HG03378 (cell line): ENCODE measurements at regions not wholly inside any gene's neighbourhood (a gene's known extent, or its start where the extent isn't known, plus 50 kb on each side); places are given as distances from the start of the nearest gene placed in this dataset.

Experiments
- ATAC-seq: cut with Tn5 transposase; IDR thresholded peaks from one replicate; pipeline ENCODE4 v1.9.1; 2021; ENCODE audit warnings: mild to moderate bottlenecking, moderate library complexity; ENCODE audit not compliant: unreplicated experiment

DNA sequence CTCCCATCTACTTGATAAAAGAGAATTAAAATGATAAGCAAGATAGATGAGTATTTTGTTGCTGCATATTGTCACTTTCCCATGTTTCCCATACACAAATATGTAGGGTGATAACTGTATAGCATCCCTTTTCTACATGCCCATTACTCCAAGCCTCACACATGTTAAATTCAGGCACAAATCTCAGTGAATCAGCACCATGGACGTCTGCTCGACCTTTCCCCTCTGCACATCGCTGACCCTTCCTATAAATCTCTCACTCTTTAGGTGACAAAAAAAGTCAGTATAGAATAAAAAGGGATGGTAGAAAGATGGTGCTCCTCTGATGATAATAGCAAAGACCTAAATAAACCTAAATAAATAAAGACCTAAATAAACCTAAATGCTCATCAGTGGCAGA is 1097.7 kb upstream of the C9orf72 start:
- ATAC-seq, result no peak

- no peak for ATAC-seq
Observed at GRCh38 chr9:28678097-28678496, 1104.8 kb upstream of the C9orf72 start.

GRCh38 chr9:28688172-28688571 is 1114.9 kb upstream of the C9orf72 start:
- ATAC-seq, result no peak

GRCh38 chr9:28692012-28692411 is 1118.7 kb upstream of the C9orf72 start:
- no peak for ATAC-seq

- ATAC-seq, result no peak
Observed at GRCh38 chr9:28696960-28697359, 1123.7 kb upstream of the C9orf72 start.

GRCh38 chr9:28699632-28700031 is 1126.4 kb upstream of the C9orf72 start:
- ATAC-seq, result no peak

GRCh38 chr9:28707616-28708015 is 1134.3 kb upstream of the C9orf72 start:
- no peak for ATAC-seq

GRCh38 chr9:28714188-28714587 is 1140.9 kb upstream of the C9orf72 start:
- no peak for ATAC-seq

DNA sequence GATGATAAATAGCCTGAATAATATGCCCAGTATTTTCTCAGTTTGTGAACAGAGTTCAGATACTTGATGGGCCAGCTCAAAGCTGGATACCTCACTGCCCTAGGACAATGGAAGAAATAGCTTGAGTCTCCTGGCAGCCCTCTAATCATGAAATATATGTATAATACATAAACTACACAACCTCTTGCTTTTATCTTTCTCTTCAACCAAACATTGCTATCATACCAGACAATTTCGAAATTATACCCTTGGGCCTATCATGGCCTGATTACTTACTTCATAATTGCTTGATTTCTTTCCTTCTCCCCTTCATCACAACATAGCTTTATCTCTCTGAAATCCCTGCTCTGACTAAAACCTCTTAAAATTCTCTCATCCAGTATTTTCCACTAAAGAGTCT is 1144.9 kb upstream of the C9orf72 start:
- no peak for ATAC-seq

DNA sequence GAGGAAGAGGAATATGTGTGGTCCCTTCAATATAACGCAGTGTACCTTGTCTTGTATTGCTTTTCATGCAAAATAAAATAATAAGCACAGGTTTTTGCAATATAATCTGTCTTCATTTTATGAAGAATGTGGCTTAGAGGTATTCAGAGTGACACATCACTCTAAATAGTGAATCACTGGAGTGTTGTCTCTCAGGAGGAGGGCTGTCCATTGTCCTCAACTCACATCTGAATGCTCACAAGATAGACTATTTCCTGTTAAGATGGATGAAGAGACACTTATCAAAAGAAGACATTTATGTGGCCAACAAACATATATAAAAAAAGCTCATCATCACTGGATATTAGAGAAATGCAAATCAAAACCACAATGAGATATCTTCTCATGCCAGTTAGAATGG is 1147.5 kb upstream of the C9orf72 start:
- no peak for ATAC-seq

DNA sequence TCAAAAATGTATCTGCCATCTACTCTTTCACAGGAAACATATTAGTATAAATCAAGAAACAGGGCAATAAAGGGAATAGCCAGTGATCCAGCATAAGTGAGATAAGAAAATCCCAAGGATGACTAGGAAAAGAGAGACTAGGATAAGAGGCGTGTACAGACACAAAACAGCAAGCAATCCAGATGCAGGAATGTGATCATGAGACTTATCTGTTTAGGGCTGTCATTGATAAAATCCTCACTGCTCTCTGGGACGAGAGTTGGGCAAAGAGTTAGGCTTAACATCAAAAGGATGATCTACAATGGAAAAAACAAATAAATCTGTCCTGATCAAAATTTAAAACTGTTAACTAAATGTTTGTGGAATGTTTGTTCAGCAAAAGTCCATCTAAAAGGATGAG is 1156.8 kb upstream of the C9orf72 start:
- ATAC-seq, result no peak

DNA sequence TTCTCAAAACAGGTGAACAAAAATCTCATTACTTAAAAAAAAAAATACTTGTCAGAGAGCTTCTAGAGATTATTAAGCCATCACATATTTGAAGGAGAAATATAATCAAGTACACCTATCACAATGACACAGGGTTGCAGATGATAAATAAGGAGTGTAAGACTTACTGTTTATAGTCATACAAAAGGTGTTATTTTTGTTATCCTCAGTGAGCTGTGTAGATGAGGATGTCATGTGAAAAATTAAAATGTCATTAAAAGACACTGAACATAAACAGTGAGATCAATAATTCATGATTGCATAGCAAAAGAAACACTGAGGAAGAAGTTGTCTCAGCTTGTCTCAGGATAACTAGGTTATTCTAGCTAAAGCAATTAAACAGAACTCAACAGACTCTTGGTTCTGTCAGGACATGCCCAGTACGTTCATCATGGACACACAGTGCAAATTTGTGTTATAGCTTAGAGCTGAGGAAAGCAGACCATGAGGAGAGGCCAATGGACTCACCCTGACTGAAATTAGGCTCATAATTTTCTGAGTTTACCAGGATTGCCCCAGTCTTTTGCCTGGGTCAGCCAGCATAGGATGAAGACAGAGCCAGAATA is 1162.6 kb upstream of the C9orf72 start:
- ATAC-seq, result no peak

- ATAC-seq, result no peak
Observed at GRCh38 chr9:28741459-28741858, 1168.2 kb upstream of the C9orf72 start.

GRCh38 chr9:28747351-28747985 is 1174.2 kb upstream of the C9orf72 start:
- no peak for ATAC-seq

- no peak for ATAC-seq
Observed at GRCh38 chr9:28750136-28750535, 1176.9 kb upstream of the C9orf72 start.

DNA sequence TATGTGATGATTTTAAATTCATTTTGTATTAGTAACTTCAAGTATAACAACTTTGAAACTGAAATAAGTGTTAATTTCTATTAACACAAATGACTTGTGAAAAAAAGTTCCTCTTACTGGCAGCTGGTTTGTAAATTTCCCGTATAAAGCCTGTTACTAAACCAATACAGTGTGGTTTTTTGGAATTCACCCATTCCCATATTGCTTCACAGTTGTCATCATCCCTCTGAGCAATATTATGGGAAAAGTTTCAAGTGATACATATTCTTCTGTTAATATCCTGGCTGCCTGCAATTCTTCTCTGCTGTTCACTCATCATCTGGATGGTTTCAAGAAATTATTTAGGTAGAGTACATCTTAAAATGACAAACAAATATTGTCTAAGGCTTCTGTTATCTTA is 1185.1 kb upstream of the C9orf72 start:
- ATAC-seq, result no peak

GRCh38 chr9:28758971-28759370 is 1185.7 kb upstream of the C9orf72 start:
- ATAC-seq, result no peak

GRCh38 chr9:28762167-28762566 is 1188.9 kb upstream of the C9orf72 start:
- no peak for ATAC-seq

GRCh38 chr9:28764532-28764931 is 1191.3 kb upstream of the C9orf72 start:
- ATAC-seq, result no peak

DNA sequence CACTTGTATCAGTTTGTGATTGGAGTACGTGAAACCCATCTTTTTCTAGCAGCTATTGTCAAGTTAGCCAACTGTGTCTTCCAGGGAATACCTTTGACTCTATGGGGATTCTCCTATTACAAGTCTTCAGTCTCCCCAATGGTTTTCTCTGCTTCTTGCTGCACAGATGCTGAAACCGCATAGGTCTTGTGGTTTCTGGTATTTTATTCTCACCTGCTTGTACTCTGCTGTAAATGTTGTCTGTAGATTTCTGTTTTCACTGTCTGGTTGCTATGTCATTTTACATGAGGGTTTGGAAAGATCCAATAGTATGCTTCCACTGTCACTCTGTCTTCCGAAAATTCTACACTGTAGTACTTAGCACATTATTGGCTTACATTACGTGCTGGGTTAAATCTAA is 1196.9 kb upstream of the C9orf72 start:
- ATAC-seq, result no peak

- no peak for ATAC-seq
Observed at GRCh38 chr9:28770827-28771226, 1197.5 kb upstream of the C9orf72 start.

DNA sequence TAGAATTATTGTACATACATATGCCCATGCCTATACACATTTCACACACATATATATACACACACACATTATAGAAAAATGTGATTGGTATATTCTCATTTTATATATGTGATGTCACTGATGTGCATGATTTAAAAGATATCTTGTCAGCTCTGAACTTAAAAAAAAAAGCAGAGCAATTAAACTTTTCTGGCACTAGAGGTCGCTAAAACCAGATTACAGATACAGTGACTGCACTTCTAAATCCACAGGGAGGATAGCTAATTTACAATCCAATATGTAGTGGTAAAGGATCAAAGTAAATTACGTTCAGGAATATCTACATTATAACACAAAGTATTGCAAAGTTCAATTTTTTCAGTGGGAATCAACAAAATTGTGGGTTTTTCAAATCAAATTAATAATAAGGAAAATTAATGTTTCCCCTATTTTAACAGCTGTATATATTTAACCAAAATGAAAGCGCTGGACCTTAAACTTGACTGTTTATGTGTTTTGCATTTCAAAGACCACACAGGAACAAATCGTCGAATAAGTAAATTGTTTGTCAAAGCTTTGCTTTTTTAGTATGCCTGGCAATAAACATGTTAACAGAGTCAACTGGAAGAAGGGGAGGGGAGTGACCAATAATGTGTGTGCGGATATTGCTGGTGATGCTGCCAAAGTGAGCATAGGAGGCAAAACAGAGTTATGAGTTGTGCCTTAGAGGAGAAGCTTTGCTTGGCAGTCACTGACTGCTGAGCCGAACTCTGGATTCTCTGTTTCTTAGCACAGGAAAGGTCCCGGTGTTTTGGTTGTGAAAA is 1201.4 kb upstream of the C9orf72 start:
- ATAC-seq, result peak; percentile 47
